Mammary epithelial cell (primary cell): ENCODE measurements at regions not wholly inside any gene's neighbourhood (a gene's known extent, or its start where the extent isn't known, plus 50 kb on each side); places are given as distances from the start of the nearest gene placed in this dataset.

Source experiments
- EZH2 ChIP-seq: IDR thresholded peaks from 2 replicates; pipeline ENCODE4 v1.6.1; 2012; ENCODE audit warnings: low read length, inconsistent platforms, borderline replicate concordance
- TF ChIP-seq, protein P1 (sequence below), 2 donors: IDR thresholded peaks in 1 of 2; conservative IDR thresholded peaks in 1 of 2; 2 replicates each; pipeline ENCODE4 v1.5.1; 2011 to 2012; ENCODE audit warnings: inconsistent platforms in 2 of 2, low read length in 2 of 2, mild to moderate bottlenecking in 2 of 2, control low read depth in 1 of 2, low read depth in 1 of 2; ENCODE audit not compliant: insufficient read depth in 1 of 2; ENCODE audit errors: extremely low read depth in 1 of 2

DNA sequence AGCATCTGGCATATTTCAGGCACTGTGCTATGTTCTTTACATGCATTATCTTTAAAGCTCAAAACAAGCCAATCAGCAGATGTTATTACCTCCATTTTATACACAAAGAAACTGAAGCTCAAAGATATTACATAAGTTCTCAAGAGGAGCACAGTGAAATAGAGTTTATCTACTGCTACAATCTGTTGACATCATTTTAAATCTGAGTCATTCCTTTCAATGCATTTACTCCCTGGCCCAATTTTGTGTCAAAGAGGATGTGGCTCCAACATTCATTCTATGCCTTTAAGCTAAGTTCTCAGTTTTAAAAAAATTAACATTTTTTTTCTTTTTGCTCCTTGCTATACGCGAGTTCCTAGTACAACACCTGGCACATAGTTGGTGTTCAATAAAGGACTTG lies 486.3 kb upstream of the ZNF462 start:
- TF ChIP-seq, protein P1, sequence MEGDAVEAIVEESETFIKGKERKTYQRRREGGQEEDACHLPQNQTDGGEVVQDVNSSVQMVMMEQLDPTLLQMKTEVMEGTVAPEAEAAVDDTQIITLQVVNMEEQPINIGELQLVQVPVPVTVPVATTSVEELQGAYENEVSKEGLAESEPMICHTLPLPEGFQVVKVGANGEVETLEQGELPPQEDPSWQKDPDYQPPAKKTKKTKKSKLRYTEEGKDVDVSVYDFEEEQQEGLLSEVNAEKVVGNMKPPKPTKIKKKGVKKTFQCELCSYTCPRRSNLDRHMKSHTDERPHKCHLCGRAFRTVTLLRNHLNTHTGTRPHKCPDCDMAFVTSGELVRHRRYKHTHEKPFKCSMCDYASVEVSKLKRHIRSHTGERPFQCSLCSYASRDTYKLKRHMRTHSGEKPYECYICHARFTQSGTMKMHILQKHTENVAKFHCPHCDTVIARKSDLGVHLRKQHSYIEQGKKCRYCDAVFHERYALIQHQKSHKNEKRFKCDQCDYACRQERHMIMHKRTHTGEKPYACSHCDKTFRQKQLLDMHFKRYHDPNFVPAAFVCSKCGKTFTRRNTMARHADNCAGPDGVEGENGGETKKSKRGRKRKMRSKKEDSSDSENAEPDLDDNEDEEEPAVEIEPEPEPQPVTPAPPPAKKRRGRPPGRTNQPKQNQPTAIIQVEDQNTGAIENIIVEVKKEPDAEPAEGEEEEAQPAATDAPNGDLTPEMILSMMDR (conservative IDR thresholded peaks at IDR 0.05 in 1 of 2, IDR thresholded peaks at IDR 0.05 in 1 of 2; ENCODE audit: extremely low read depth in 1 of 2, insufficient read depth in 1 of 2, low read depth in 1 of 2, low read length in 2 of 2), result no peak
- no peak for TF ChIP-seq EZH2
